IMR-90 (cell line): ENCODE measurements at regions not wholly inside any gene's neighbourhood (a gene's known extent, or its start where the extent isn't known, plus 50 kb on each side); places are given as distances from the start of the nearest gene placed in this dataset.

Source experiments
- ATAC-seq: fragments of 200-7000 bp; cut with Tn5 transposase; 2 replicates; pipeline ENCODE4 v1.9.1; 2020; ENCODE audit warnings: low read depth, mild to moderate bottlenecking, moderate library complexity
- BruUV-seq: library from RNA; stranded (reverse); fragments of 400-500 nt; replicated peaks from 2 replicates; lab custom pipeline; 2021; lab: Mats Ljungman, UMichigan
- CTCF ChIA-PET: fragments of 300-600 bp; formaldehyde crosslinking; extraction: SDS; loops from one replicate; lab custom pipeline; 2021; ENCODE audit warnings: antibody characterized with exemption; lab: Yijun Ruan, JAX
- POLR2A ChIA-PET: fragments of 300-600 bp; sonication (Branson Sonifier 250); formaldehyde crosslinking; loops from one replicate; lab custom pipeline; 2022; ENCODE audit warnings: antibody characterized with exemption; ENCODE audit not compliant: unreplicated experiment; lab: Charles Lee
- DNase-seq: peaks from one replicate; pipeline ENCODE4 v3.0.0; 2013
- H2AFZ ChIP-seq: replicated peaks from 2 replicates; pipeline ENCODE3; 2013; ENCODE audit warnings: low read length, mild to moderate bottlenecking; ENCODE audit not compliant: poor library complexity
- H2AK5ac ChIP-seq: 2 replicates; pipeline ENCODE4 v1.6.1; 2013; ENCODE audit warnings: low read depth, low read length, inconsistent platforms
- H2AK9ac ChIP-seq: replicated peaks from 2 replicates; pipeline ENCODE3; 2013; ENCODE audit warnings: mild to moderate bottlenecking, low read depth, low read length, moderate library complexity; ENCODE audit not compliant: poor library complexity
- H2BK120ac ChIP-seq: 2 replicates; pipeline ENCODE4 v1.6.1; 2013; ENCODE audit warnings: low read depth, low read length, inconsistent platforms
- H2BK15ac ChIP-seq: 3 replicates; pipeline ENCODE4 v1.6.1; 2013; ENCODE audit warnings: low read depth, low read length, inconsistent platforms
- H2BK20ac ChIP-seq: 2 replicates; pipeline ENCODE4 v1.6.1; 2013; ENCODE audit warnings: low read depth, mild to moderate bottlenecking, inconsistent platforms, low read length, moderate library complexity
- H2BK5ac ChIP-seq: 2 replicates; pipeline ENCODE4 v1.6.1; 2013; ENCODE audit warnings: mild to moderate bottlenecking, low read depth, low read length, inconsistent platforms; ENCODE audit not compliant: poor library complexity, severe bottlenecking
- H3K14ac ChIP-seq: replicated peaks from 2 replicates; pipeline ENCODE4 v1.6.1; 2013; ENCODE audit warnings: low read depth, low read length, inconsistent platforms
- H3K18ac ChIP-seq: 2 replicates; pipeline ENCODE4 v1.6.1; 2013; ENCODE audit warnings: low read depth, low read length, control low read depth
- H3K23ac ChIP-seq: 2 replicates; pipeline ENCODE4 v1.6.1; 2013; ENCODE audit warnings: low read depth, low read length, inconsistent platforms
- H3K27ac ChIP-seq: 2 replicates; pipeline ENCODE4 v1.5.1; 2013; ENCODE audit warnings: mild to moderate bottlenecking, control low read depth, low read length; ENCODE audit not compliant: insufficient read depth
- H3K27me3 ChIP-seq: 2 replicates; pipeline ENCODE4 v1.6.1; 2013; ENCODE audit warnings: low read length; ENCODE audit not compliant: control insufficient read depth, insufficient read depth
- H3K36me3 ChIP-seq: 2 replicates; pipeline ENCODE4 v1.6.1; 2013; ENCODE audit warnings: low read length, mixed read lengths; ENCODE audit not compliant: control insufficient read depth, insufficient read depth
- H3K4ac ChIP-seq: 2 replicates; pipeline ENCODE4 v1.6.1; 2013; ENCODE audit warnings: low read depth, low read length, inconsistent platforms
- H3K4me1 ChIP-seq: 2 replicates; pipeline ENCODE4 v1.6.1; 2013; ENCODE audit warnings: low read length, mixed read lengths; ENCODE audit not compliant: control insufficient read depth, insufficient read depth
- H3K4me2 ChIP-seq: 2 replicates; pipeline ENCODE4 v1.6.1; 2013; ENCODE audit warnings: low read depth, mild to moderate bottlenecking, control low read depth, low read length, moderate library complexity
- H3K4me3 ChIP-seq: 2 replicates; pipeline ENCODE4 v1.5.1; 2013; ENCODE audit warnings: low read depth, mild to moderate bottlenecking, control low read depth, low read length, moderate library complexity; ENCODE audit not compliant: insufficient read depth
- H3K56ac ChIP-seq: 2 replicates; pipeline ENCODE4 v1.6.1; 2013; ENCODE audit warnings: low read length, inconsistent platforms; ENCODE audit not compliant: insufficient read depth; ENCODE audit errors: extremely low read depth
- H3K79me1 ChIP-seq, 2 experiments: 2 replicates each; pipeline ENCODE4 v1.6.1; 2013; ENCODE audit warnings: low read length in 2 of 2, inconsistent platforms in 1 of 2, low read depth in 1 of 2
- H3K9ac ChIP-seq: 2 replicates; pipeline ENCODE4 v1.6.1; 2013; ENCODE audit warnings: low read depth, low read length, control low read depth
- H3K9me1 ChIP-seq: 2 replicates; pipeline ENCODE4 v1.6.1; 2013; ENCODE audit warnings: low read length, inconsistent platforms; ENCODE audit not compliant: insufficient read depth
- H3K9me3 ChIP-seq: 2 replicates; pipeline ENCODE4 v1.6.1; 2013; ENCODE audit warnings: low read length; ENCODE audit not compliant: control insufficient read depth, insufficient read depth
- H4K20me1 ChIP-seq: 2 replicates; pipeline ENCODE4 v1.6.1; 2013; ENCODE audit warnings: low read length, inconsistent platforms; ENCODE audit not compliant: insufficient read depth
- H4K5ac ChIP-seq: 2 replicates; pipeline ENCODE4 v1.6.1; 2013; ENCODE audit warnings: mild to moderate bottlenecking, low read depth, low read length, control low read depth
- H4K8ac ChIP-seq, 2 experiments: 2 replicates each; pipeline ENCODE4 v1.6.1; 2013; ENCODE audit warnings: low read depth in 2 of 2, low read length in 2 of 2, control low read depth in 1 of 2, inconsistent platforms in 1 of 2
- H4K91ac ChIP-seq: 2 replicates; pipeline ENCODE4 v1.6.1; 2013; ENCODE audit warnings: low read depth, low read length, inconsistent platforms; ENCODE audit not compliant: insufficient read depth
- BHLHE40 ChIP-seq: fragments of 150-350 bp; IDR thresholded peaks from 2 replicates; pipeline ENCODE4 v1.6.1; 2016; ENCODE audit warnings: mild to moderate bottlenecking, low read depth, low read length
- CEBPB ChIP-seq: IDR thresholded peaks from 2 replicates; pipeline ENCODE4 v1.6.1; 2012; ENCODE audit warnings: low read depth, low read length, improper control_type of control experiment
- CHD1 ChIP-seq: IDR thresholded peaks from 2 replicates; pipeline ENCODE4 v1.6.1; 2012; ENCODE audit warnings: low read depth, low read length, improper control_type of control experiment
- CTCF ChIP-seq: conservative IDR thresholded peaks from 2 replicates; pipeline ENCODE4 v1.5.1; 2012; ENCODE audit warnings: mild to moderate bottlenecking, low read depth, low read length, improper control_type of control experiment
- ELK1 ChIP-seq: fragments of 150-350 bp; IDR thresholded peaks from 2 replicates; pipeline ENCODE4 v1.6.1; 2016; ENCODE audit warnings: low read depth, mild to moderate bottlenecking, low read length, moderate library complexity, borderline replicate concordance
- FOS ChIP-seq: fragments of 150-350 bp; IDR thresholded peaks from 2 replicates; pipeline ENCODE4 v1.6.1; 2016; ENCODE audit warnings: low read depth, low read length
- MAFK ChIP-seq: IDR thresholded peaks from 2 replicates; pipeline ENCODE4 v1.6.1; 2012; ENCODE audit warnings: low read depth, low read length, improper control_type of control experiment
- MAZ ChIP-seq: IDR thresholded peaks from 2 replicates; pipeline ENCODE4 v1.6.1; 2012; ENCODE audit warnings: low read depth, mild to moderate bottlenecking, low read length, improper control_type of control experiment, moderate library complexity, borderline replicate concordance
- MXI1 ChIP-seq: IDR thresholded peaks from 2 replicates; pipeline ENCODE4 v1.6.1; 2012; ENCODE audit warnings: low read depth, mild to moderate bottlenecking, low read length, moderate library complexity, borderline replicate concordance
- NFE2L2 ChIP-seq: fragments of 150-350 bp; IDR thresholded peaks from 2 replicates; pipeline ENCODE4 v1.6.1; 2016; ENCODE audit warnings: low read depth, mild to moderate bottlenecking, low read length
- POLR2A ChIP-seq: IDR thresholded peaks from 2 replicates; pipeline ENCODE4 v1.6.1; 2012; ENCODE audit warnings: mild to moderate bottlenecking, low read depth, low read length
- RAD21 ChIP-seq: IDR thresholded peaks from 2 replicates; pipeline ENCODE4 v1.6.1; 2012; ENCODE audit warnings: low read length, improper control_type of control experiment
- RCOR1 ChIP-seq: IDR thresholded peaks from 2 replicates; pipeline ENCODE4 v1.6.1; 2012; ENCODE audit warnings: mild to moderate bottlenecking, low read length, improper control_type of control experiment; ENCODE audit not compliant: insufficient replicate concordance
- RFX5 ChIP-seq: IDR thresholded peaks from 2 replicates; pipeline ENCODE4 v1.8.0; 2012; ENCODE audit warnings: low read depth, mild to moderate bottlenecking, low read length, moderate library complexity
- SMC3 ChIP-seq: fragments of 150-350 bp; IDR thresholded peaks from 2 replicates; pipeline ENCODE4 v1.6.1; 2016; ENCODE audit warnings: low read depth, mild to moderate bottlenecking, antibody characterized with exemption, low read length, moderate library complexity
- USF2 ChIP-seq: fragments of 150-350 bp; IDR thresholded peaks from 2 replicates; pipeline ENCODE4 v1.6.1; 2017; ENCODE audit warnings: mild to moderate bottlenecking, antibody characterized with exemption, low read length, low read depth
- dilution Hi-C: fragments of 300-500 bp; cut with HindIII; formaldehyde crosslinking; loops from one replicate; pipeline ENCODE4 v1.14.3; 2018; ENCODE audit warnings: low sequenced_read_pairs; ENCODE audit not compliant: unreplicated experiment
- in situ Hi-C: fragments of 300-500 bp; cut with MboI; formaldehyde crosslinking; loops from 3 replicates; pipeline ENCODE4 v1.14.3; 2019; ENCODE audit warnings: low sequenced_read_pairs, inconsistent platforms, mixed read lengths
- intact Hi-C: fragments of 100-400 bp; cut with micrococcal nuclease; formaldehyde crosslinking; loops from 2 replicates; pipeline ENCODE4 v1.10.0; 2022

GRCh38 chr2:194495046-194495445 is 1162.0 kb upstream of the SLC39A10 start:
- Histone ChIP-seq H3K27me3 (no peaks in the 10 kb centered on the region), H2BK120ac (no peak overlapping the region), H2BK15ac (no peak overlapping the region), H3K4me2 (no peak overlapping the region), H4K5ac (no peak overlapping the region), H4K8ac (no peak overlapping the region), H3K9ac (no peak overlapping the region), H3K4me1 (no peaks in the 10 kb centered on the region), H2BK5ac (no peak overlapping the region), H3K14ac (no peak overlapping the region), H2AK5ac (no peak overlapping the region), H3K9me3 (no peaks in the 10 kb centered on the region), H3K27ac (no peak overlapping the region), H4K20me1 (no peaks in the 10 kb centered on the region), H3K79me1 (no peaks in the 10 kb centered on the region), H3K4ac (no peak overlapping the region), H3K18ac (no peak overlapping the region), H3K9me1 (no peaks in the 10 kb centered on the region), H3K36me3 (no peaks in the 10 kb centered on the region), H2AK9ac (no peak overlapping the region), H2BK20ac (no peak overlapping the region), H3K23ac (no peak overlapping the region), H4K91ac (no peak overlapping the region), H3K56ac (no peak overlapping the region), H2AFZ (no peak overlapping the region), H3K4me3 (no peak overlapping the region)
- in situ Hi-C loops (no loop called here), dilution Hi-C loops (no loop called here), intact Hi-C loops (no loop called here)
- no peak for TF ChIP-seq CEBPB
- TF ChIP-seq FOS, result no peak
- no peak for TF ChIP-seq MXI1
- no peak for TF ChIP-seq MAFK
- no peak for TF ChIP-seq MAZ
- no peak for TF ChIP-seq RAD21
- TF ChIP-seq CHD1, result no peak
- TF ChIP-seq USF2, result no peak
- no peak for TF ChIP-seq POLR2A
- TF ChIP-seq ELK1, result no peak
- TF ChIP-seq NFE2L2, result no peak
- no peak for TF ChIP-seq RFX5
- TF ChIP-seq BHLHE40, result no peak
- no peak for TF ChIP-seq RCOR1
- no peak for TF ChIP-seq SMC3
- no peak for TF ChIP-seq CTCF
- ATAC-seq, result no peak
- ChIA-PET CTCF (no interaction called here), POLR2A (no interaction called here)
- no peak for DNase-seq
- BruUV-seq, result no TSS peak
